HCT116 (cell line): ENCODE measurements at regions not wholly inside any gene's neighbourhood (a gene's known extent, or its start where the extent isn't known, plus 50 kb on each side); places are given as distances from the start of the nearest gene placed in this dataset.

Experiments
- ATAC-seq: fragments of 200-7000 bp; cut with Tn5 transposase; 2 replicates; pipeline ENCODE4 v1.9.1; 2020; ENCODE audit warnings: mild to moderate bottlenecking, moderate library complexity
- BruUV-seq: library from RNA; stranded (reverse); fragments of 400-500 nt; replicated peaks from 2 replicates; lab custom pipeline; 2021; lab: Mats Ljungman, UMichigan
- CTCF ChIA-PET: fragments of 300-600 bp; sonication (Branson Sonifier 250); formaldehyde crosslinking; loops from one replicate; lab custom pipeline; 2021; ENCODE audit warnings: antibody characterized with exemption; lab: Charles Lee
- POLR2A ChIA-PET: fragments of 300-600, 350-600 bp; sonication (Branson Sonifier 250); formaldehyde crosslinking; loops from one replicate; lab custom pipeline; 2021; ENCODE audit warnings: antibody characterized with exemption; lab: Charles Lee
- RAD21 ChIA-PET, 2 experiments: fragments of 300-600 bp; sonication (Branson Sonifier 250); formaldehyde crosslinking; loops; one replicate each; lab custom pipeline; 2023; ENCODE audit warnings: low total read pairs in 2 of 2; ENCODE audit not compliant: uncharacterized antibody in 2 of 2, unreplicated experiment in 2 of 2, low non-redundant PET in 1 of 2; lab: Charles Lee
- DNase-seq: peaks from one replicate; pipeline ENCODE4 v3.0.0-alpha.2; 2010; ENCODE audit warnings: low read depth, low spot score
- H2AFZ ChIP-seq: fragments of 200-600 bp; shearing (Covaris generic), sonication (generic); 2 replicates; pipeline ENCODE4 v1.6.1; 2017; ENCODE audit warnings: low read depth, mixed run types, mixed read lengths, antibody characterized with exemption, low read length; ENCODE audit not compliant: poor library complexity, severe bottlenecking
- H3K27ac ChIP-seq: 2 replicates; pipeline ENCODE4 v1.5.1; 2012; ENCODE audit warnings: low read depth, low read length
- H3K27me3 ChIP-seq: fragments of 200-600 bp; sonication (generic); 2 replicates; pipeline ENCODE4 v1.6.1; 2016; ENCODE audit warnings: mixed run types, low read length, mixed read lengths; ENCODE audit not compliant: insufficient read depth
- H3K36me3 ChIP-seq, 2 experiments: fragments of 200-500 bp in 1 of 2; fragments of 200-600 bp in 1 of 2; sonication (Bioruptor generic) in 1 of 2; sonication (generic) in 1 of 2; 2 replicates each; pipeline versions ENCODE4 v1.5.1 to v1.6.1; 2014 to 2016; ENCODE audit warnings: low read length in 2 of 2, inconsistent platforms in 1 of 2, mixed read lengths in 1 of 2, mixed run types in 1 of 2; ENCODE audit not compliant: insufficient read depth in 2 of 2, control insufficient read depth in 1 of 2
- H3K4me1 ChIP-seq, 2 experiments: fragments of 200-600 bp in 1 of 2; sonication (generic) in 1 of 2; 2 replicates each; pipeline versions ENCODE4 v1.5.1 to v1.6.1; 2012 to 2017; ENCODE audit warnings: low read length in 2 of 2, inconsistent platforms in 1 of 2, mild to moderate bottlenecking in 1 of 2, mixed read lengths in 1 of 2, mixed run types in 1 of 2, moderate library complexity in 1 of 2; ENCODE audit not compliant: insufficient read depth in 2 of 2, control insufficient read depth in 1 of 2
- H3K4me2 ChIP-seq: fragments of 200-600 bp; sonication (generic); 2 replicates; pipeline ENCODE4 v1.6.1; 2017; ENCODE audit warnings: mixed run types, low read length, mixed read lengths
- H3K4me3 ChIP-seq, 2 experiments: fragments of 200-600 bp in 1 of 2; sonication (generic) in 1 of 2; replicated peaks in 1 of 2; 2 replicates each; pipeline ENCODE4 v1.5.1; 2011 to 2016; ENCODE audit warnings: low read length in 2 of 2, control low read depth in 1 of 2, low read depth in 1 of 2, mild to moderate bottlenecking in 1 of 2, mixed read lengths in 1 of 2, mixed run types in 1 of 2
- H3K79me2 ChIP-seq: fragments of 200-600 bp; sonication (generic); 2 replicates; pipeline ENCODE4 v1.6.1; 2017; ENCODE audit warnings: mild to moderate bottlenecking, mixed run types, low read length, moderate library complexity, mixed read lengths; ENCODE audit not compliant: insufficient read depth
- H3K9ac ChIP-seq: fragments of 200-600 bp; sonication (generic); 2 replicates; pipeline ENCODE4 v1.6.1; 2016; ENCODE audit warnings: low read length, mixed read lengths
- H3K9me2 ChIP-seq: fragments of 200-600 bp; sonication (generic), shearing (Covaris generic); 2 replicates; pipeline ENCODE4 v1.6.1; 2017; ENCODE audit warnings: mixed run types, mild to moderate bottlenecking, moderate library complexity; ENCODE audit not compliant: insufficient read depth
- H3K9me3 ChIP-seq, 2 experiments: fragments of 200-500 bp in 1 of 2; fragments of 200-600 bp in 1 of 2; sonication (Bioruptor generic) in 1 of 2; sonication (generic) in 1 of 2; 2 replicates each; pipeline ENCODE4 v1.6.1; 2014 to 2017; ENCODE audit warnings: low read length in 2 of 2, mixed read lengths in 2 of 2, inconsistent platforms in 1 of 2, low read depth in 1 of 2, mild to moderate bottlenecking in 1 of 2, mixed run types in 1 of 2, moderate library complexity in 1 of 2; ENCODE audit not compliant: control insufficient read depth in 1 of 2, insufficient read depth in 1 of 2
- H4K20me1 ChIP-seq: fragments of 200-600 bp; sonication (generic), shearing (Covaris generic); 2 replicates; pipeline ENCODE4 v1.6.1; 2017; ENCODE audit warnings: mixed run types, mild to moderate bottlenecking, moderate library complexity; ENCODE audit not compliant: insufficient read depth
- CBX3 ChIP-seq: IDR thresholded peaks from 2 replicates; pipeline ENCODE4 v1.6.1; 2012; ENCODE audit warnings: low read depth
- CEBPB ChIP-seq: IDR thresholded peaks from 2 replicates; pipeline ENCODE4 v1.6.1; 2012; ENCODE audit warnings: low read depth
- CTCF ChIP-seq, 3 experiments: fragments of 200-600 bp in 1 of 3; sonication (generic) in 1 of 3; IDR thresholded peaks in 2 of 3; conservative IDR thresholded peaks in 1 of 3; 2 replicates each; pipeline ENCODE4 v1.5.1; 2012 to 2017; ENCODE audit warnings: low read depth in 2 of 3, low read length in 2 of 3, antibody characterized with exemption in 1 of 3, borderline replicate concordance in 1 of 3, control low read depth in 1 of 3, mild to moderate bottlenecking in 1 of 3, mixed read lengths in 1 of 3, mixed run types in 1 of 3, moderate library complexity in 1 of 3; ENCODE audit not compliant: insufficient read depth in 1 of 3
- EGR1 ChIP-seq: IDR thresholded peaks from 2 replicates; pipeline ENCODE4 v1.6.1; 2012; ENCODE audit warnings: low read depth
- ELF1 ChIP-seq: IDR thresholded peaks from 2 replicates; pipeline ENCODE4 v1.6.1; 2012; ENCODE audit warnings: low read depth, borderline replicate concordance
- EZH2 ChIP-seq: fragments of 200-600 bp; sonication (generic); IDR thresholded peaks from 2 replicates; pipeline ENCODE4 v1.6.1; 2017; ENCODE audit warnings: antibody characterized with exemption, mixed run types
- EZH2phosphoT487 ChIP-seq: fragments of 200-600 bp; IDR thresholded peaks from 2 replicates; pipeline ENCODE4 v1.6.1; 2018; ENCODE audit warnings: antibody characterized with exemption, borderline replicate concordance
- MAX ChIP-seq: IDR thresholded peaks from 2 replicates; pipeline ENCODE4 v1.6.1; 2012
- POLR2A ChIP-seq: IDR thresholded peaks from 2 replicates; pipeline ENCODE4 v1.7.0; 2011; ENCODE audit warnings: borderline replicate concordance; ENCODE audit not compliant: insufficient read depth, insufficient read length; ENCODE audit errors: extremely low read depth
- RAD21 ChIP-seq: IDR thresholded peaks from 2 replicates; pipeline ENCODE4 v1.6.1; 2012; ENCODE audit warnings: low read depth, mild to moderate bottlenecking
- REST ChIP-seq: IDR thresholded peaks from 2 replicates; pipeline ENCODE4 v1.6.1; 2012; ENCODE audit warnings: low read depth
- SIN3A ChIP-seq: IDR thresholded peaks from 2 replicates; pipeline ENCODE4 v1.6.1; 2012; ENCODE audit warnings: low read depth
- SP1 ChIP-seq: IDR thresholded peaks from 2 replicates; pipeline ENCODE4 v1.6.1; 2012; ENCODE audit warnings: low read depth
- SRF ChIP-seq: IDR thresholded peaks from 2 replicates; pipeline ENCODE4 v1.6.1; 2012; ENCODE audit warnings: low read depth
- TCF7L2 ChIP-seq: IDR thresholded peaks from 2 replicates; pipeline ENCODE4 v1.7.0; 2011; ENCODE audit warnings: borderline replicate concordance, inconsistent platforms; ENCODE audit not compliant: insufficient read depth, insufficient read length; ENCODE audit errors: extremely low read depth
- YY1 ChIP-seq: IDR thresholded peaks from 2 replicates; pipeline ENCODE4 v1.6.1; 2011; ENCODE audit warnings: low read length, low read depth, moderate library complexity, mild to moderate bottlenecking; ENCODE audit not compliant: insufficient replicate concordance; ENCODE audit errors: extremely low read depth
- ZBTB33 ChIP-seq: IDR thresholded peaks from 2 replicates; pipeline ENCODE4 v1.6.1; 2011; ENCODE audit warnings: mild to moderate bottlenecking, low read length, moderate library complexity; ENCODE audit not compliant: insufficient replicate concordance; ENCODE audit errors: extremely low read depth
- ZFX ChIP-seq: fragments of 450-650 bp; IDR thresholded peaks from 2 replicates; pipeline ENCODE4 v1.6.1; 2017
- intact Hi-C: fragments of 100-400 bp; cut with micrococcal nuclease; formaldehyde crosslinking; loops from 2 replicates; pipeline ENCODE4 v1.10.0; 2022

GRCh38 chr14:73800970-73801515 lies 50.6 kb upstream of the PTGR2 start:
- ATAC-seq (no peak), DNase-seq (no peak)
- no peak overlapping the region for H2AFZ ChIP-seq
- POLR2A ChIA-PET = no interaction called here
- H3K9me2 ChIP-seq = no peaks in the 10 kb centered on the region
- H4K20me1 ChIP-seq = no peaks in the 10 kb centered on the region
- H3K79me2 ChIP-seq = no peaks in the 10 kb centered on the region
- TF ChIP-seq POLR2A = no peak
- no peak for TF ChIP-seq EGR1
- no peak for TF ChIP-seq SRF
- TF ChIP-seq CBX3 = no peak
- no peak for TF ChIP-seq CEBPB
- TF ChIP-seq ZBTB33 = no peak
- no peak for TF ChIP-seq CTCF (IDR thresholded peaks at IDR 0.05 in 2 of 3, conservative IDR thresholded peaks at IDR 0.05 in 1 of 3; ENCODE audit: borderline replicate concordance in 1 of 3, insufficient read depth in 1 of 3, low read depth in 2 of 3, low read length in 2 of 3)
- no peak for TF ChIP-seq TCF7L2
- no peak for TF ChIP-seq EZH2
- no peak for TF ChIP-seq RAD21
- TF ChIP-seq EZH2phosphoT487 = no peak
- no peak for TF ChIP-seq SIN3A
- TF ChIP-seq MAX = no peak
- TF ChIP-seq ELF1 = no peak
- TF ChIP-seq SP1 = no peak
- no peak for TF ChIP-seq ZFX
- no peak for TF ChIP-seq YY1
- no peak for TF ChIP-seq REST
- intact Hi-C loops = no loop called here
- no peaks in the 10 kb centered on the region for H3K9me3 ChIP-seq
- no peak overlapping the region for H3K4me3 ChIP-seq
- CTCF ChIA-PET = no interaction called here
- no peak overlapping the region for H3K27ac ChIP-seq
- H3K4me2 ChIP-seq = no peak overlapping the region
- H3K36me3 ChIP-seq = no peaks in the 10 kb centered on the region
- BruUV-seq = no TSS peak
- no peak overlapping the region for H3K9ac ChIP-seq
- RAD21 ChIA-PET = no interaction called here
- no peaks in the 10 kb centered on the region for H3K27me3 ChIP-seq
- H3K4me1 ChIP-seq = peaks cover 5 to 27% of the 10 kb centered on the region in 2 experiments
